ENCODE measurements at regions not wholly inside any gene's neighbourhood (a gene's known extent, or its start where the extent isn't known, plus 50 kb on each side); places are given as distances from the start of the nearest gene placed in this dataset.

- DNase-seq, result no peak
These were observed 108.1 kb upstream of the PABPC4L start for GRCh38 chr4:134309715-134310114.

DNA sequence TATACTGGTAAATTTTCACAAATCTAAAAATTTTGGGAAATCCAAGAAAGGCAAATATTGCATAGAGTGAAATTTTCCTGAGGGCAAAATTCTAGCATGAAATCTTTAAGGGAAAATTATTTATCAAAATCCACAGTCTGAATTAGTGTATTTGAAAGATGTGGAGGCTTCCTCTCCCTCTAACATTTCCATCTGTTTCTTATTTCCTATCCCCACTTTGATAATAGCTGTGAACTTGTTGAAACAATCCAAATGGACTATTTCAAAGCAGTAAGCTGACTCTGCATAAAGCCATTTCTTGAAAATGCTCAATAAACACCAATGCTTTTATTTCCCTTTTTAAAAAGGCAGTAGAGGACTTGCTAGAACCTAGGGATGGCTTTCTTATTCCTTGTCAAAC lies 107.3 kb upstream of the PABPC4L start:
- no peak for DNase-seq

DNA sequence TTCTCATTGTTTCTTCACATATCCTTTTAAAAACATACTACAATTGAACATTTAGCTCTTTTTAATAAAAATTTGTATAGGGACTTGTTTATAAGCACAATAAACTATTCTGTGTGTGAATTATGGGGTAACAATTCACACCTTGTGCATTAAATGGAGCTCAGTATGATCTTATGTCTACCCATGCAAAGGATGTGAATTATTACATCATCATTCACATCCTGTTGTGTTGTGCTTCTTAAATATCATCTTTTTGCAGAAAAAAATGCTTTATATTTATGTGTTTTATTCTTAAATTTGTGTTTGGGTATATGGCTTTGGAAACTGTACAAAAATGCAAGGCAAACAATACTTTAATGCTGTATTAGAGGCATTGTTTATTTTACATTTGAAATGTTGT lies 96.7 kb upstream of the PABPC4L start:
- DNase-seq, result no peak

GRCh38 chr4:134297765-134298164 lies 96.2 kb upstream of the PABPC4L start:
- no peak for DNase-seq

- DNase-seq, result no peak
These were observed 81.1 kb upstream of the PABPC4L start for GRCh38 chr4:134282680-134283079.

DNA sequence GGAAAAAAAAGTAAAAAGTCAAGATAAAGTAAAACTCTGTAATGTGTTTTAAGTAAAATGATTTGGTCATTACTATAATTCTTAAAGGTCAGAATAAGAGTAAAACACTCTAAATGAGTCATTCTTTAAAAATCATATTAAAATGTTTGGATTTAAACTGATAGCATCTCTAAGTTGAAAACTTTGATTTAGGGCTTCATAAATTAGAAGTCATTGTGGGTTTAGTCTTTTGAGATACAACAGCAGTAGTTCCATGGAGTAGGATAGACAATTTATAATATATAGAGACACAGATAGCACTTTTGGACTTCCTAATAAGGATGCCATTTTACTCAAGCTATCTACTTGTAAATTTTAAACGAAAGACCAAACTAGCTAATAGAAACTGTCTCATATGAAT lies 77.1 kb upstream of the PABPC4L start:
- no peak for DNase-seq

DNA sequence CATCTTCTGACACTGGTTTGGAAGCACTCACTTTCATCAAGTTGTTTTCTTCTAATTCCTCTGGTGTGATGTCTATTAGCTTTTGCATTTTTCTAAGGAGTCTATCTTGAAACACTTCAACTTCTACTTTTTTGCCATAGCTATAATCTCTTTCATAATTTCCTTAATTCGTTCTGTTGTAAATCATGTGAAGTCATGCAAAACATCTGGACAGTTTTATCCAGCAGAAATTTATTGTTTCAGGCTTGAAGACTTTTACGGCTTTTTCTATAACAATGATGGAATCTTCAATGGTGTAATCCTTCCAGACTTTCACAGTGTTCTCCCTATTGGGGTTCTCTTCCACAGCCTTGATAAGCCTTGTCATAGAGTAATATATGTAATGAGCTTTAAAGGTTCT lies 74.9 kb upstream of the PABPC4L start:
- DNase-seq, result no peak

- DNase-seq, result no peak
These were observed 58.5 kb upstream of the PABPC4L start for GRCh38 chr4:134260126-134260525.
